ENCODE measurements at regions not wholly inside any gene's neighbourhood (a gene's known extent, or its start where the extent isn't known, plus 50 kb on each side); places are given as distances from the start of the nearest gene placed in this dataset.

- Histone ChIP-seq H3K36me3 (ENCODE audit: insufficient read depth, low read length) (no peaks in the 10 kb centered on the region), H3K79me2 (ENCODE audit: control insufficient read depth, insufficient read depth, low read length, unreplicated experiment) (no peaks in the 10 kb centered on the region), H3K27me3 (ENCODE audit: insufficient read depth, low read length) (peaks cover 13% of the 10 kb centered on the region; the same call in 1 of the 2 replicates), H3K4me3 (ENCODE audit: low read depth, low read length) (no peak overlapping the region), H3K27ac (ENCODE audit: low read depth, low read length) (no peak overlapping the region), H3K4me1 (ENCODE audit: control insufficient read depth, insufficient read depth, low read length, unreplicated experiment) (no peaks in the 10 kb centered on the region), H2AFZ (ENCODE audit: low read length, unreplicated experiment) (no peak overlapping the region)
Measured at GRCh38 chr16:55189224-55189623, 134.8 kb upstream of the IRX6 start.

- no peak overlapping the region for H3K27ac ChIP-seq (ENCODE audit: low read depth, low read length)
- no peaks in the 10 kb centered on the region for H3K4me1 ChIP-seq (ENCODE audit: control insufficient read depth, insufficient read depth, low read length, unreplicated experiment)
- H2AFZ ChIP-seq (ENCODE audit: low read length, unreplicated experiment): no peak overlapping the region
- H3K79me2 ChIP-seq (ENCODE audit: control insufficient read depth, insufficient read depth, low read length, unreplicated experiment): no peaks in the 10 kb centered on the region
- no peak overlapping the region for H3K4me3 ChIP-seq (ENCODE audit: low read depth, low read length)
- peaks cover 13% of the 10 kb centered on the region; the same call in 1 of the 2 replicates for H3K27me3 ChIP-seq (ENCODE audit: insufficient read depth, low read length)
- no peaks in the 10 kb centered on the region for H3K36me3 ChIP-seq (ENCODE audit: insufficient read depth, low read length)
Measured at GRCh38 chr16:55189682-55190636, 134.0 kb upstream of the IRX6 start.

- H3K4me3 ChIP-seq (ENCODE audit: low read depth, low read length): no peak overlapping the region
- no peak overlapping the region for H2AFZ ChIP-seq (ENCODE audit: low read length, unreplicated experiment)
- no peak overlapping the region for H3K27ac ChIP-seq (ENCODE audit: low read depth, low read length)
- no peaks in the 10 kb centered on the region for H3K4me1 ChIP-seq (ENCODE audit: control insufficient read depth, insufficient read depth, low read length, unreplicated experiment)
- no peaks in the 10 kb centered on the region for H3K36me3 ChIP-seq (ENCODE audit: insufficient read depth, low read length)
- no peaks in the 10 kb centered on the region for H3K79me2 ChIP-seq (ENCODE audit: control insufficient read depth, insufficient read depth, low read length, unreplicated experiment)
- H3K27me3 ChIP-seq (ENCODE audit: insufficient read depth, low read length): peaks cover 13% of the 10 kb centered on the region; the same call in 1 of the 2 replicates
Measured at GRCh38 chr16:55192734-55193133, 131.3 kb upstream of the IRX6 start.

- H3K36me3 ChIP-seq (ENCODE audit: insufficient read depth, low read length): no peaks in the 10 kb centered on the region
- H3K27ac ChIP-seq (ENCODE audit: low read depth, low read length): no peak overlapping the region
- H3K79me2 ChIP-seq (ENCODE audit: control insufficient read depth, insufficient read depth, low read length, unreplicated experiment): no peaks in the 10 kb centered on the region
- H2AFZ ChIP-seq (ENCODE audit: low read length, unreplicated experiment): no peak overlapping the region
- no peaks in the 10 kb centered on the region for H3K27me3 ChIP-seq (ENCODE audit: insufficient read depth, low read length)
- no peak overlapping the region for H3K4me3 ChIP-seq (ENCODE audit: low read depth, low read length)
- H3K4me1 ChIP-seq (ENCODE audit: control insufficient read depth, insufficient read depth, low read length, unreplicated experiment): no peaks in the 10 kb centered on the region
Measured at GRCh38 chr16:55203570-55203969, 120.4 kb upstream of the IRX6 start.

- Histone ChIP-seq H3K27me3 (ENCODE audit: insufficient read depth, low read length) (no peaks in the 10 kb centered on the region), H3K4me3 (ENCODE audit: low read depth, low read length) (no peak overlapping the region), H3K4me1 (ENCODE audit: control insufficient read depth, insufficient read depth, low read length, unreplicated experiment) (no peaks in the 10 kb centered on the region), H3K27ac (ENCODE audit: low read depth, low read length) (no peak overlapping the region), H3K36me3 (ENCODE audit: insufficient read depth, low read length) (no peaks in the 10 kb centered on the region), H3K79me2 (ENCODE audit: control insufficient read depth, insufficient read depth, low read length, unreplicated experiment) (no peaks in the 10 kb centered on the region), H2AFZ (ENCODE audit: low read length, unreplicated experiment) (no peak overlapping the region)
Measured at GRCh38 chr16:55204069-55204468, 119.9 kb upstream of the IRX6 start.

GRCh38 chr16:55204923-55205322, 119.1 kb upstream of the IRX6 start:
- H3K4me3 ChIP-seq (ENCODE audit: low read depth, low read length): no peak overlapping the region
- no peak overlapping the region for H3K27ac ChIP-seq (ENCODE audit: low read depth, low read length)
- no peaks in the 10 kb centered on the region for H3K79me2 ChIP-seq (ENCODE audit: control insufficient read depth, insufficient read depth, low read length, unreplicated experiment)
- H2AFZ ChIP-seq (ENCODE audit: low read length, unreplicated experiment): no peak overlapping the region
- no peaks in the 10 kb centered on the region for H3K27me3 ChIP-seq (ENCODE audit: insufficient read depth, low read length)
- no peaks in the 10 kb centered on the region for H3K36me3 ChIP-seq (ENCODE audit: insufficient read depth, low read length)
- H3K4me1 ChIP-seq (ENCODE audit: control insufficient read depth, insufficient read depth, low read length, unreplicated experiment): no peaks in the 10 kb centered on the region

- Histone ChIP-seq H3K4me3 (ENCODE audit: low read depth, low read length) (no peak overlapping the region), H3K36me3 (ENCODE audit: insufficient read depth, low read length) (no peaks in the 10 kb centered on the region), H3K79me2 (ENCODE audit: control insufficient read depth, insufficient read depth, low read length, unreplicated experiment) (no peaks in the 10 kb centered on the region), H3K27ac (ENCODE audit: low read depth, low read length) (no peak overlapping the region), H2AFZ (ENCODE audit: low read length, unreplicated experiment) (no peak overlapping the region), H3K27me3 (ENCODE audit: insufficient read depth, low read length) (no peaks in the 10 kb centered on the region), H3K4me1 (ENCODE audit: control insufficient read depth, insufficient read depth, low read length, unreplicated experiment) (no peaks in the 10 kb centered on the region)
Measured at GRCh38 chr16:55207693-55208428, 116.1 kb upstream of the IRX6 start.

- Histone ChIP-seq H3K27ac (ENCODE audit: low read depth, low read length) (no peak overlapping the region), H3K4me1 (ENCODE audit: control insufficient read depth, insufficient read depth, low read length, unreplicated experiment) (no peaks in the 10 kb centered on the region), H3K27me3 (ENCODE audit: insufficient read depth, low read length) (no peaks in the 10 kb centered on the region), H3K79me2 (ENCODE audit: control insufficient read depth, insufficient read depth, low read length, unreplicated experiment) (no peaks in the 10 kb centered on the region), H3K36me3 (ENCODE audit: insufficient read depth, low read length) (no peaks in the 10 kb centered on the region), H2AFZ (ENCODE audit: low read length, unreplicated experiment) (no peak overlapping the region), H3K4me3 (ENCODE audit: low read depth, low read length) (no peak overlapping the region)
Measured at GRCh38 chr16:55209626-55210025, 114.4 kb upstream of the IRX6 start.

- Histone ChIP-seq H3K27ac (ENCODE audit: low read depth, low read length) (no peak overlapping the region), H3K4me3 (ENCODE audit: low read depth, low read length) (no peak overlapping the region), H3K36me3 (ENCODE audit: insufficient read depth, low read length) (no peaks in the 10 kb centered on the region), H3K27me3 (ENCODE audit: insufficient read depth, low read length) (no peaks in the 10 kb centered on the region), H3K79me2 (ENCODE audit: control insufficient read depth, insufficient read depth, low read length, unreplicated experiment) (no peaks in the 10 kb centered on the region), H2AFZ (ENCODE audit: low read length, unreplicated experiment) (no peak overlapping the region), H3K4me1 (ENCODE audit: control insufficient read depth, insufficient read depth, low read length, unreplicated experiment) (no peaks in the 10 kb centered on the region)
Measured at GRCh38 chr16:55212791-55213190, 111.2 kb upstream of the IRX6 start.

GRCh38 chr16:55214412-55214811, 109.6 kb upstream of the IRX6 start:
- no peak overlapping the region for H2AFZ ChIP-seq (ENCODE audit: low read length, unreplicated experiment)
- H3K79me2 ChIP-seq (ENCODE audit: control insufficient read depth, insufficient read depth, low read length, unreplicated experiment): no peaks in the 10 kb centered on the region
- no peaks in the 10 kb centered on the region for H3K36me3 ChIP-seq (ENCODE audit: insufficient read depth, low read length)
- H3K27ac ChIP-seq (ENCODE audit: low read depth, low read length): no peak overlapping the region
- no peak overlapping the region for H3K4me3 ChIP-seq (ENCODE audit: low read depth, low read length)
- H3K4me1 ChIP-seq (ENCODE audit: control insufficient read depth, insufficient read depth, low read length, unreplicated experiment): no peaks in the 10 kb centered on the region
- no peaks in the 10 kb centered on the region for H3K27me3 ChIP-seq (ENCODE audit: insufficient read depth, low read length)
